Epithelial cell of esophagus (primary cell): ENCODE measurements at regions not wholly inside any gene's neighbourhood (a gene's known extent, or its start where the extent isn't known, plus 50 kb on each side); places are given as distances from the start of the nearest gene placed in this dataset.

Source experiments
- DNase-seq: peaks from one replicate; pipeline ENCODE4 v3.0.0; 2010; ENCODE audit warnings: low read depth
- H3K4me3 ChIP-seq: 2 replicates; pipeline ENCODE4 v1.5.1; 2011; ENCODE audit warnings: mild to moderate bottlenecking, low read length, control low read depth
- TF ChIP-seq, protein P1 (sequence below): IDR thresholded peaks from 2 replicates; pipeline ENCODE4 v1.5.1; 2011; ENCODE audit warnings: low read depth, mild to moderate bottlenecking, low read length, control low read depth, inconsistent platforms; ENCODE audit not compliant: insufficient read depth; ENCODE audit errors: missing control alignments

- TF ChIP-seq, protein P1, sequence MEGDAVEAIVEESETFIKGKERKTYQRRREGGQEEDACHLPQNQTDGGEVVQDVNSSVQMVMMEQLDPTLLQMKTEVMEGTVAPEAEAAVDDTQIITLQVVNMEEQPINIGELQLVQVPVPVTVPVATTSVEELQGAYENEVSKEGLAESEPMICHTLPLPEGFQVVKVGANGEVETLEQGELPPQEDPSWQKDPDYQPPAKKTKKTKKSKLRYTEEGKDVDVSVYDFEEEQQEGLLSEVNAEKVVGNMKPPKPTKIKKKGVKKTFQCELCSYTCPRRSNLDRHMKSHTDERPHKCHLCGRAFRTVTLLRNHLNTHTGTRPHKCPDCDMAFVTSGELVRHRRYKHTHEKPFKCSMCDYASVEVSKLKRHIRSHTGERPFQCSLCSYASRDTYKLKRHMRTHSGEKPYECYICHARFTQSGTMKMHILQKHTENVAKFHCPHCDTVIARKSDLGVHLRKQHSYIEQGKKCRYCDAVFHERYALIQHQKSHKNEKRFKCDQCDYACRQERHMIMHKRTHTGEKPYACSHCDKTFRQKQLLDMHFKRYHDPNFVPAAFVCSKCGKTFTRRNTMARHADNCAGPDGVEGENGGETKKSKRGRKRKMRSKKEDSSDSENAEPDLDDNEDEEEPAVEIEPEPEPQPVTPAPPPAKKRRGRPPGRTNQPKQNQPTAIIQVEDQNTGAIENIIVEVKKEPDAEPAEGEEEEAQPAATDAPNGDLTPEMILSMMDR, result no peak
- no peak overlapping the region for H3K4me3 ChIP-seq
- DNase-seq, result no peak
Measured at GRCh38 chr3:194285850-194286197, 65.3 kb downstream of the CPN2 start.

GRCh38 chr3:194286375-194287146 lies 64.6 kb downstream of the CPN2 start:
- TF ChIP-seq, protein P1, result no peak
- no peak for DNase-seq
- H3K4me3 ChIP-seq, result no peak overlapping the region

DNA sequence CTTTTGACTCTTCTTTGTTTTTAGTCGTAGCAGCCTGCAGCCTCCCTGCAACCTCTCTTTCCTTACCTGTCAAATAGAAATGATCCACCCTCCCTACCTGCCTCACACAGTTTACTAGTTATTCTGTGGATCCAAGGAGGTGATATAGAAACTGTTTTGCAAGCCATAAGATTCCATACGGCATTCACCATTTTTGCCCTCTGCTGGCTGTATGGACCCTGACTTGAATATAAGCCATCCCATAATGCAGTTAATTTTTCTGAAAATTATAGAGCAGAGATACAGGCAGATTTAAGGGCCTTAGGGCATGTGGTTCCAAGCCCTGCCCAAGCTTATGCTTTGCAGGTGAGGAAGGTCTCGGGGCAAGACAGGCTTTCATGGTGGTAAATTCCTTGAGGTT lies 63.8 kb downstream of the CPN2 start:
- no peak overlapping the region for H3K4me3 ChIP-seq
- TF ChIP-seq, protein P1, result no peak
- DNase-seq, result no peak

GRCh38 chr3:194287977-194288706 lies 63.0 kb downstream of the CPN2 start:
- no peak for DNase-seq
- TF ChIP-seq, protein P1, result no peak
- no peak overlapping the region for H3K4me3 ChIP-seq
